ENCODE measurements at regions not wholly inside any gene's neighbourhood (a gene's known extent, or its start where the extent isn't known, plus 50 kb on each side); places are given as distances from the start of the nearest gene placed in this dataset.

- TF ChIP-seq ZNF462 (CRISPR knock-in tag; IDR thresholded peaks at IDR 0.05) (no peak), EZH2 (IDR thresholded peaks at IDR 0.05; ENCODE audit: low read depth, unreplicated experiment) (no peak), ETS1 (IDR thresholded peaks at IDR 0.05) (no peak), ZNF331 (CRISPR knock-in tag; IDR thresholded peaks at IDR 0.05; ENCODE audit: low read depth) (no peak), NANOG (IDR thresholded peaks at IDR 0.05; ENCODE audit: borderline replicate concordance) (no peak)
Measured at GRCh38 chr1:38305666-38306065, 259.1 kb upstream of the POU3F1 start (continued).

GRCh38 chr1:38303843-38304242 is 257.2 kb upstream of the POU3F1 start:
- no peak for ATAC-seq
- Mint-ChIP-seq H3K27ac (no peak overlapping the region), H3K4me1 (peaks cover 25% of the 10 kb centered on the region), H3K4me3 (no peak overlapping the region), H3K27me3 (ENCODE audit: insufficient read depth, low read depth, poor library complexity) (peaks cover 3% of the 10 kb centered on the region), H3K36me3 (ENCODE audit: low read depth) (no peaks in the 10 kb centered on the region), H3K9me3 (no peaks in the 10 kb centered on the region)
- Histone ChIP-seq H3K27me3 (ENCODE audit: insufficient read depth) (no peaks in the 10 kb centered on the region), H3F3A (replicated peaks; ENCODE audit: low read depth) (no peaks in the 10 kb centered on the region), H3K36me3 (ENCODE audit: insufficient read depth) (no peaks in the 10 kb centered on the region), H3K9me2 (ENCODE audit: insufficient read depth) (no peaks in the 10 kb centered on the region), H3K4me1 (ENCODE audit: insufficient read depth) (peaks cover 7% of the 10 kb centered on the region), H4K20me1 (replicated peaks; ENCODE audit: insufficient read depth) (no peaks in the 10 kb centered on the region), H3K4me2 (no peak overlapping the region), H2AFZ (no peak overlapping the region), H3K4me3 (no peak overlapping the region), H3K79me2 (replicated peaks; ENCODE audit: insufficient read depth) (no peaks in the 10 kb centered on the region), H3K27ac (ENCODE audit: low read depth) (no peak overlapping the region)
- DNase-seq (ENCODE audit: low spot score): no peak
- TF ChIP-seq ZNF114 (CRISPR knock-in tag; IDR thresholded peaks at IDR 0.05): no peak
- TF ChIP-seq ETS1 (IDR thresholded peaks at IDR 0.05): no peak
- TF ChIP-seq REST (IDR thresholded peaks at IDR 0.05; ENCODE audit: unreplicated experiment): no peak
- TF ChIP-seq POLR2AphosphoS5 (IDR thresholded peaks at IDR 0.05; ENCODE audit: low read depth): no peak
- no peak for TF ChIP-seq EZH2phosphoT487 (IDR thresholded peaks at IDR 0.05; ENCODE audit: unreplicated experiment)

All from GM23338 (cell line).